ENCODE measurements at regions not wholly inside any gene's neighbourhood (a gene's known extent, or its start where the extent isn't known, plus 50 kb on each side); places are given as distances from the start of the nearest gene placed in this dataset.
"Not testable (repeated sequence)": the region's sequence is repeated elsewhere in the genome, so short reads cannot be mapped to it uniquely, and the experiment has no call there.

DNA sequence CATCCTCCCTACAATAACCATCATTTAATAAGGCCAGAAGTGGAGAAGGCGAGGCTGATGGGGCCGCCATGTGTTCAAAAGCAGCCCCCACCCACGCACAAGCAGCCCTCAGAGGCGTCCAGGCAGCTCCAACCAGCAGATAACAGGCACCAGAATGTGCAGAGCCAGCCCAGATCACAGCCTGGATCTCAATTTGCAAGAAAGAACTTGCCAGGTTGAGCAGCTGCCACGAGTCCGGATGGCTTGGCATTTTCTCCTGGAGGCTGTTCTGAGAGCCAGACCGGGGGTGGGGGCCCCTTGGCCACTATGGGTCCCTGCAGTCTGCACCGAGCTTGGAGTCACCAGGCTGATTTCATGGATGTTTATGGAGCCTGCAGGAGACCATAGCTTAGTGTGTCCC, 338.1 kb downstream of the PREX1 start:
- no peak for DNase-seq

DNA sequence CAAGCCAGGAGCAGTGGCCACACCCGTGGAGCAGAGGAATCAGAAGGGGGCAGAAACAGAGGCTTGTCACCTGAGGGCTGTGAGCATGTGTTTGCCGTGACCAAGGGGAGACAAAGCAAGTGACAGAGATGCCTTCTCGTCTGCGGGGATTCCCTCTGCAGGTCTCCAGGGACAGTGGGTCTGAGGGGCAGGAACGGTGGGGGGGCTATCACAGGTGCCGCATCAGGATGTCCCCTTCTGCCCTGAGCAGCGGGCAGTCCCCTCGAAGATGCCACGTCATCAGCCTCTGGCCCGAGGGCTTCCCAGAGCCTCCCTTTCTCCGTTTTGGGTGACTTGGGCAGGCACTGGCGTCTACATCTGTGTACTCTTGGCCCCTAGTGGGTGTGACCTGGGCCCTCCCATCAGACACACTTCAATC, 338.7 kb downstream of the PREX1 start:
- no peak for DNase-seq

DNA sequence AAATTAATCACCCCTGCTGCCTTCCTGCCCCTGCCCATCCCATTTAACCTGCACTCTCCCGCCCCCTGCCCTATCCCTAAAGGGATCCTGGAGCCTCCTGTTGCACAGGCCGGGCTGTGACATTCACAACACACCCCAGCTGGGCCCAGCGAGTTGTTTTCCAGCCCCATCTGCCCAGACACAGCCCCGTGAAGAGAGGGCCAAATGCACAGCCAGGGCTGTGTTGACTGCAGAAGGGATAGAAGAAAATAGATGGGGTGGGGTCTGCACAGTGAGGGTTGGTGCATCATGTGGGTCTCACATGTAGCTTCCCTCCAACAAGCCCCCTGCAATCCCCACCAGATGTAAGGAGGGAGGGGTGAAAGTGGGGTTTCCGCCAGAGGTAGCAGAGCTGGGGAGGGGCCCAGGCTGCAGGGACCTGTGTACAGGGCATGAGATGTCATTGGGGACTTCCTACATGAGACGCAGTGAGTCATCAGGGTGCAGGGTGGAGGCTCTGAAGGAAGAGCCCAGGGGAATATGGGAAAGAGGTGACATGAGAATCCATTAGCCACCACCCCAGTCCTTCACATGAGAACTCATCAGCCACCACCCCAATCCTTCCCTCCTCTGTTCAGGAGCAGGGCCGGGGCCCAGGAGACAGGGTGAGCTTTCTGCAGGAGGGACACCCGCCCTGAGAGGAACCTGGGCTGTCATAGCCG, 339.3 kb downstream of the PREX1 start:
- not testable (repeated sequence) for DNase-seq

DNA sequence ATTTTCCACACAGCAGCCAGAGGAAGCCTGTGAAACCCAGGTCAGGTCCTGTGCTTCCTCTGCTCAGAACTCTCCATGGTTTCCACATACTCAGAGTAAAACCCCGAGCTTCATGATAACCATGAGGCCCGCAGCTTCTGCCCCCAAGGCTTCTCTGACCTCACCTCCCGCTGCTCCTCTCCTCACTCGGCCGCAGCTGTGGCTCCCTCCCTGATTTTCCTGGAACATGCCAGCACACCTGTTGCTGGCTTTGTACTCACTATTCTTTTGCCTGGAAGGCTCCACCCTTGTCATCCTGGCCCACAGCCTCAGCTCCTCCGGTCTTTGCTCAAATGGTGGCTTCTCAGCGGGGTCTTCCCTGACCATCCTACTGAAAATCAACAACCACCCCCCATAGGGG, 341.7 kb downstream of the PREX1 start:
- no peak for DNase-seq

DNA sequence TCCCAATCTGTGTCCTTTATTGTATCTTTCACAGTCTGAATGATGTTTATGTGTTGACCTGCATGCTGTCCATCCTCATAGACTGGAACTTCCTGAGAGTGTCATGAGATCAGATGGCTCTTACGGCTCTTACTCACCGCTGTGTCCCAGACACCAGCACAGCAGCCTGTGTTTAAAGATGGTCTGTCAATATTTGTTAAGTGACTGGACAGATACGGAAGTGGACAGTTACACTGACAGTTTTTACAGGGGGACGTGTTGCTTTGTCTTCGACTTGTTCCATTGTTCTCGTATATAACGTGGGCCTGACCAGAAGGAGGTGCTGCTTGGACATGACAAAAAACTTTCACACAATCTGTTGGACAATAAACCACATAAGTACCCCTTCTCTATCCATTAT, 342.6 kb downstream of the PREX1 start:
- DNase-seq = not testable (repeated sequence)

DNA sequence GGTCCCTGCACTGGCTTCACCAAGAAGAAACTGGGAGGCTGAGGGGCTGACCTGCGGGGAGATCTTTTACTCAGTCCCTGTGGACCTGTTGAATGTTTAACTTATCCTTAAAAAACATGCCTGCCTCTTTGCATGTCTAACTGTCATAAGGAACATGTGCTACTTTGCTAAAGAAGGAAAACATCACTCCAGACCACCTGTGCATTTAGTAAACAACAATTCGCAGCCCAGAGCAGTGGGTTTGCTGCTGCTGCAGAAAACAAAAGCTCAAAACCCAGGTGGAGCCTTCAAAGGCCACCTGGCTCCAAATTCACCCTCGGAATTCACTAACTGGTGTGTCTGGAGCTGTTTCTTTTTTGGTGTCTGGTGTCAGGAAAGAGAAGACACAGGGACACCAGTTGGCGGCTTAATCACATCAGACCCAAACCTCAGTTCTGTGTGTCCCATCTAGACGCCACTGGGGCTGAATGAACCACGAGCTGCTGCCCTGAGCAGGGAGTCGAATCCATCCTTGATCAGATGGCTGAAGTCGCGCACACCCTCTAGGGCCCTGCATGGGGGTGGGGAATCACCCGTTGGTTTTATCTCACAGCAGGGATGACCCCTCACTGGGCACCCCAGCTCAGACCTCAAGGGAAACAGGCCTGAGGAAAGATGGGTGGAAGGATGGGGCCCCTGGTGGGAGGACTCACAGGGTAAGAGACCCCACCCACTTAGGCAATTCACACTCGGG, 344.3 kb downstream of the PREX1 start:
- DNase-seq = no peak

- no peak for DNase-seq
Measured at GRCh38 chr20:48482790-48483189, 345.0 kb downstream of the PREX1 start.

GRCh38 chr20:48480216-48480772, 347.5 kb downstream of the PREX1 start:
- DNase-seq = no peak

DNA sequence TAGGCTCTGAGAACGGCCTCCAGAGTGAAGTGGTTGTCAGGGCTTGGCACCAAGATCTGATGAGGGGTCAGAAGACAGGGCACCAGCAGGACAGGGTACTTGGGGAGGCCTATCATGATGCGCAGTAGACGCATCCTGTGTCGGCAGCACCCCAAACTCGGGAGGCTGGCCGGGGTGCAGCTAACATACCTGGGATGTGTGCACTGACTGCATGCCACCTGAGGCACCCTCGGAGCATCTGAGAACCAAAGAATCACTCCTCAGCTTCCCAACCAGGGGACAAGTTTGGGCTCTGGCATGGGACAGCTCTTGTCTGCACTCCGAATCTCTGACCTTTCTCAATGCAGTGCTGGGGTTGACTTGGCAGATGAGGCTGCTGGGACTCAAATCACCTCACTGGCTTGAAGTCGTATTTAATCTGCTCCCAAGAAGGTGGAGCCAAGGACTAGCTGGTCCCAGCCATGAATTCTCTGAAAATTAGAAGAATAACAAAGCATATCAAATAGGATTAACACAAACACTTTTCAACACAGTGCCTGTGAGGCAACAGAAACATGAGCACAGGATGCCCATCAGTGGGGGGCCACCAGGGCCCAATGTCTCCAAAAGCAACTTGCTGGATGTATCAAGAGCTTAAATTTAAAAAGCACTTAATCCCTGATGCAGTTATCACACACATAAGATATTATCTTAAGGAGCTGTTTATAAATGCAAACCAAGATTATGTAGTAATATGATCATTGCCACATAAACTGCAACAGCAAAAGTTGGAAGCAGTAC, 348.8 kb downstream of the PREX1 start:
- DNase-seq = no peak

DNA sequence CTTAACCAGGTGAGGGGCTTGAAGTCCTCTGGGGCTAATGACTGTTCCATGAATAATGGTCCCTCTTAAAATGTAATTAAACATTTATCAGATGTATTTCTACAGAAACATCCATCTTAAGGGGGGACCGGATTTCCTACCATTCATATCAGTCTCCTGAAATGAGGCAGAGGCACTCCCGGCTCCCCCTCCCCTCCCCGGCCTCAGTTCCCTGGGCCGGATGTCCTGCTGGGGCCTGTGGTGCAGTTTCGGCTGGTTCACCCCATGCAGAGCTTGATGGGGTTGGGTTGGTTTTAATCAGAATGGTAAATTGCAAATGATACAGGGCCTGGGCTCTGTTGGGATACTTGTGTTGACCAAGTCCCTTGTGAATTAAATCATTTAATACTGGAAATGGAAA, 349.4 kb downstream of the PREX1 start:
- no peak for DNase-seq

- DNase-seq = no peak
Measured at GRCh38 chr20:48476854-48477253, 350.9 kb downstream of the PREX1 start.

GRCh38 chr20:48474022-48474421, 353.8 kb downstream of the PREX1 start:
- DNase-seq = no peak

DNA sequence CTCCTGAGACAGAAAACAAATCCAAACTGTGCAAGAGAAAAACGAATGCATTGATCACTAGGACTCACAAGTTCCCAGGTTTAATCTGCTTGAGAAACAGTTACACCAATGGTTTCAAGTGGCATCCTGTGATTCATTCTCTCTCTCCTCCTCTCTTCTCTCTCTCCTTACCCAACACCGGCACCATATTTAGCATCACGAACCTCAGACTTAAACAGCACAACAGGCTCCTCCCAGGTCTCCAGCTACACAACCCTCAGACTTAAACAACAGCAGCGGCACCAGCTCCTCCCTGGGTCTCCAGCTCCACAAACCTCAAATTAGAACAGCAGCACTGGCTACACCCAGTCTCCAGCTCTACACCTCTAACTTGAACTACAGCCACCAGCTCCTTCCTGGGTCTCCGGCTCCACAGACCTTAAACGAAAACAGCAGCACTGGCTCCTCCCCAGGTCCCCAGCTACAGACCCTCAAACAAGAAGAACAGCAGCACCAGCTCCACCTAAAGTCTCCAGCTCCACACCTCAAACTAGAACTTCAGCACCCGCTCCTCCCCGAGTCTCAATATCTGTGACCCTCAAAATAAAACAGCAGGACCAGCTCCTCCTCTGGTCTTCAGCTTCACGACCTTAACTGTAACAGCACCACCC, 355.9 kb downstream of the PREX1 start:
- DNase-seq = no peak

GRCh38 chr20:48471176-48471575, 356.6 kb downstream of the PREX1 start:
- no peak for DNase-seq

- DNase-seq = no peak
Measured at GRCh38 chr20:48470141-48470540, 357.7 kb downstream of the PREX1 start.

GRCh38 chr20:48469026-48469425, 358.8 kb downstream of the PREX1 start:
- DNase-seq = no peak

- DNase-seq = no peak
Measured at GRCh38 chr20:48468571-48468970, 359.2 kb downstream of the PREX1 start.

GRCh38 chr20:48467622-48468021, 360.2 kb downstream of the PREX1 start:
- no peak for DNase-seq

DNA sequence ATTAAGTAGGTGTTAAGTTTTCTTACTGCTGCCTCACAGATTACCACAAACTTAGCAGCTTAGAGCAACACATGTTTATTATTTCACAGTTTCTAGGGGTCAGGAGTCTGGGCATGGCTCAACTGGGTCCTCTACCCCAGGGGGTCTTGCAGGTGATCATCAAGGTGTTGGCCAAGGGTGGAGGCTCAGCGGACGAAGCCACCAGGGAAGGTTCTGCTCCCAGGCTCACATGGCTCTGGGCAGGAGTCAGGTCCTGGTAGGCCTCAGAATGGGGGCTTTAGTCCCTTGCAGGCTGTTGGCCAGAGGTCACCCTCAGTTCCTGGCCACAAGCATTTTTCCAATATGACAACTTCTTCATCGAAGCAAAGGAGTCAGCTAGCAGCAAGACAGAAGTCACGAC, 362.5 kb downstream of the PREX1 start:
- no peak for DNase-seq

GRCh38 chr20:48463916-48464315, 363.9 kb downstream of the PREX1 start:
- no peak for DNase-seq

- DNase-seq = no peak
Measured at GRCh38 chr20:48463096-48463720, 364.6 kb downstream of the PREX1 start.

DNA sequence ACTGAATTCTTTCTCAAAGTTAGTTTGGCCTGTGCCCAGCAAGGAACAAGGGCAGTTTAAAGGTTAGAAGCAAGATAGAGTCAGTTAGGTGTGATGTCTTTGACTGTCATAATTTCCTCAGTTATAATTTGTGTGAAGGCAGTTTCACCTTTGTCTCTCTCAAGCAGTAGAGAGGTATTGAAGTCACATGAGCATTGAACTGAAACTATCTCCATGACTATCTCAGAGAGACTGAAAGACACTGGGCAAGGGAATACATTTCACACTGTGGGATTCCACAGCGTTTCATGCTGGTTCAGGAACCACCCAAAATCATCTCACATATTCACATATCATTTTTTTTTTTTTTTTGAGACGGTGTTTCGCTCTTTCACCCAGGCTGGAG, 366.1 kb downstream of the PREX1 start:
- DNase-seq = no peak
